ENCODE measurements at regions not wholly inside any gene's neighbourhood (a gene's known extent, or its start where the extent isn't known, plus 50 kb on each side); places are given as distances from the start of the nearest gene placed in this dataset.
"Not testable (repeated sequence)": the region's sequence is repeated elsewhere in the genome, so short reads cannot be mapped to it uniquely, and the experiment has no call there.

DNA sequence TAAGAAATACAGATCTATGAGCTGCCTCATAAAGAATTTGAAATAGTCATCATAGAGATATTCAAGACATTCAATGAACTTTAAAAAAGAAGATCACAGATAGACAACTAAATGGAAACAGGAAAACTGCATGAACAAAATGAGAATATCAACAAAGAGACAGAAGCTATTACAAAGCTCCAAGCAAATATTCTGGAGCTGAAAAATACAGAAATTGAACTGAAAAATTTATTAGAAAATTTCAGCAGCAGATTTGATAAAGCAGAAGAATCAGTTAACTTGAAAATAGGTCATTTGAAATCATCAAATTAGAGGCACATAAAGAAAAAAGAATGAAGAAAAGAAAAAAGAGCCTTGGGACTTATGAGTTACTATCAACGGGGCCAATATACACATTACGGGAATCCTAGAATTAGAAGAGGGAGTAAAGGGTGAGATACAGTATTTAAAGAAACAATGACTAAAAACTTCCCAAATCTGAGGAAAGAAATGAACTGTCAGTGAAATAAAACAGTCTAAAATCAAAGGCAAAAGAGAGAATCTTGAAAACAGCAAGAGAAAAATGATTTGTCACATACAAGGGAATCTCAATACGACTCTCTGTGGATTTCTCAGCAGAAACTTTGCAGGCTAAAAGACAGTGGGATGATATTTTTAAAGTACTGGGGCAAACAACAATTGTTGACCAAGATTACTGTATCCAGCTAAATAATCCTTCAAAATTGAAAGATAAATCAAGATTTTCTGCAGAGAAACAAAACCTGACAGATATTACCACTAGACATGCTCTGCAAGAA lies 641.6 kb downstream of the ANKRD50 start:
- WGBS, 2 experiments (ENCODE audit: insufficient coverage in 2 of 2) = 67 to 100% methylated on average over 1 of the region's 3 CpGs
- no peak overlapping the region for H3K27ac ChIP-seq (ENCODE audit: low read depth, low read length, severe bottlenecking)
- no peaks in the 10 kb centered on the region for H3K36me3 ChIP-seq (ENCODE audit: control insufficient read depth, insufficient read depth, low read length)
- H3K4me1 ChIP-seq (ENCODE audit: control insufficient read depth, insufficient read depth, low read length, poor library complexity, severe bottlenecking) = no peaks in the 10 kb centered on the region
- H3K9me3 ChIP-seq (ENCODE audit: control insufficient read depth, low read length) = peaks cover 35% of the 10 kb centered on the region
- H3K4me3 ChIP-seq (ENCODE audit: extremely low read depth, insufficient read depth, low read length, poor library complexity, severe bottlenecking) = no peak overlapping the region

GRCh38 chr4:124075276-124075675 lies 637.3 kb downstream of the ANKRD50 start:
- H3K4me1 ChIP-seq (ENCODE audit: control insufficient read depth, insufficient read depth, low read length, poor library complexity, severe bottlenecking); H3K4me3 ChIP-seq (ENCODE audit: extremely low read depth, insufficient read depth, low read length, poor library complexity, severe bottlenecking); H3K36me3 ChIP-seq (ENCODE audit: control insufficient read depth, insufficient read depth, low read length); H3K27ac ChIP-seq (ENCODE audit: low read depth, low read length, severe bottlenecking): not testable (repeated sequence)
- peaks cover 29% of the 10 kb centered on the region for H3K9me3 ChIP-seq (ENCODE audit: control insufficient read depth, low read length)
- WGBS, 2 experiments (ENCODE audit: insufficient coverage in 2 of 2) = 80 to 100% methylated on average over 1 of the region's 2 CpGs

- Histone ChIP-seq H3K4me3 (ENCODE audit: extremely low read depth, insufficient read depth, low read length, poor library complexity, severe bottlenecking) (no peak overlapping the region), H3K27ac (ENCODE audit: low read depth, low read length, severe bottlenecking) (no peak overlapping the region), H3K4me1 (ENCODE audit: control insufficient read depth, insufficient read depth, low read length, poor library complexity, severe bottlenecking) (no peaks in the 10 kb centered on the region), H3K36me3 (ENCODE audit: control insufficient read depth, insufficient read depth, low read length) (no peaks in the 10 kb centered on the region), H3K9me3 (ENCODE audit: control insufficient read depth, low read length) (no peaks in the 10 kb centered on the region)
- no CpG with 5 or more reads among the region's 1 CpG for WGBS, 2 experiments (ENCODE audit: insufficient coverage in 2 of 2)
Measured at GRCh38 chr4:124079174-124079780, 633.3 kb downstream of the ANKRD50 start.

DNA sequence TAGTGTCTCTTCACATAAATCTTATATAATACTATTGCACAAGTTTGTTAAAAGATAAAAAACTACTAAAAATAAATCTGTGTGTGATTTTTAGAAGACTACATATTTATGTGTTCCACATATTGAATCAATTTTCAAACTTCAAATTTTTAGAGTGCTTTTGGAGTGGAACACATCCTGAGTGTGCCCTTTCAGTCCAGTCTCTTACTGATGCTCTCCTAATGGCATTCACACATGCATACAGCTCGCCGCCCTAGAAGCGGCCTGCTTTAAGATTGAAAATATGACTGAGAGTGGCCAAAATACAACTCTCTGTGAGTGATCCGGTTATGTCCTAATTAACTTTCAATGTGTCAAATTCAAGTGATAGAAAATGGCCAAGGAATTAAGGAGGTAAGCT lies 628.8 kb downstream of the ANKRD50 start:
- no peaks in the 10 kb centered on the region for H3K9me3 ChIP-seq (ENCODE audit: control insufficient read depth, low read length)
- H3K36me3 ChIP-seq (ENCODE audit: control insufficient read depth, insufficient read depth, low read length) = no peaks in the 10 kb centered on the region
- H3K4me3 ChIP-seq (ENCODE audit: extremely low read depth, insufficient read depth, low read length, poor library complexity, severe bottlenecking) = no peak overlapping the region
- no peaks in the 10 kb centered on the region for H3K4me1 ChIP-seq (ENCODE audit: control insufficient read depth, insufficient read depth, low read length, poor library complexity, severe bottlenecking)
- WGBS, 2 experiments (ENCODE audit: insufficient coverage in 2 of 2) = 86 to 93% methylated on average over 1 to 2 of the region's 4 CpGs
- H3K27ac ChIP-seq (ENCODE audit: low read depth, low read length, severe bottlenecking) = no peak overlapping the region

GRCh38 chr4:124085561-124086180 lies 626.9 kb downstream of the ANKRD50 start:
- no peaks in the 10 kb centered on the region for H3K4me1 ChIP-seq (ENCODE audit: control insufficient read depth, insufficient read depth, low read length, poor library complexity, severe bottlenecking)
- no peaks in the 10 kb centered on the region for H3K36me3 ChIP-seq (ENCODE audit: control insufficient read depth, insufficient read depth, low read length)
- no peak overlapping the region for H3K4me3 ChIP-seq (ENCODE audit: extremely low read depth, insufficient read depth, low read length, poor library complexity, severe bottlenecking)
- WGBS, 2 experiments (ENCODE audit: insufficient coverage in 2 of 2) = 78 to 83% methylated on average over 1 of the region's 3 CpGs
- no peaks in the 10 kb centered on the region for H3K9me3 ChIP-seq (ENCODE audit: control insufficient read depth, low read length)
- H3K27ac ChIP-seq (ENCODE audit: low read depth, low read length, severe bottlenecking) = no peak overlapping the region

DNA sequence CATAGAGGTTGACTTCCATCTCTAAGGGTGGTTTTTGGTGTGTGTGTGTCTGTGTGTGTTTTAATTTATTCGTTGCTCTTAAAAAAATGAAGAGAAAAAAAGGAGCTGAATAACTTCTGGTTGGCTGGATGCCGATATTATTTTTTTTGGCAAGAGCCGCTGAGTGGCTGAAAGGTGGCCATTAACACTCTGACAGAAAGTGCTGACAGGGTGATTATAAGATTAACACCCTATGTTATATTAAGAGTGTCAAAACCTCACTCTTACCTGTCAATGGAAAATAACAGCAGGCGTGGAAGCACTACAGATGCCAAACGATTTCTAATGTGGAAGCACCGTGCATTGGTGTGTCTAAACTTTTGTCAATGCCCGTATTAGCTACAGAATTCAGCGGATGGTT lies 622.5 kb downstream of the ANKRD50 start:
- H3K4me3 ChIP-seq (ENCODE audit: extremely low read depth, insufficient read depth, low read length, poor library complexity, severe bottlenecking) = no peak overlapping the region
- no peaks in the 10 kb centered on the region for H3K36me3 ChIP-seq (ENCODE audit: control insufficient read depth, insufficient read depth, low read length)
- H3K9me3 ChIP-seq (ENCODE audit: control insufficient read depth, low read length) = no peaks in the 10 kb centered on the region
- H3K4me1 ChIP-seq (ENCODE audit: control insufficient read depth, insufficient read depth, low read length, poor library complexity, severe bottlenecking) = no peaks in the 10 kb centered on the region
- 81 to 93% methylated on average over 4 to 5 of the region's 8 CpGs for WGBS, 2 experiments (ENCODE audit: insufficient coverage in 2 of 2)
- no peak overlapping the region for H3K27ac ChIP-seq (ENCODE audit: low read depth, low read length, severe bottlenecking)

- H3K36me3 ChIP-seq (ENCODE audit: control insufficient read depth, insufficient read depth, low read length) = no peaks in the 10 kb centered on the region
- no peak overlapping the region for H3K27ac ChIP-seq (ENCODE audit: low read depth, low read length, severe bottlenecking)
- H3K4me1 ChIP-seq (ENCODE audit: control insufficient read depth, insufficient read depth, low read length, poor library complexity, severe bottlenecking) = no peaks in the 10 kb centered on the region
- H3K9me3 ChIP-seq (ENCODE audit: control insufficient read depth, low read length) = no peaks in the 10 kb centered on the region
- no peak overlapping the region for H3K4me3 ChIP-seq (ENCODE audit: extremely low read depth, insufficient read depth, low read length, poor library complexity, severe bottlenecking)
Measured at GRCh38 chr4:124092101-124092500, 620.4 kb downstream of the ANKRD50 start.

DNA sequence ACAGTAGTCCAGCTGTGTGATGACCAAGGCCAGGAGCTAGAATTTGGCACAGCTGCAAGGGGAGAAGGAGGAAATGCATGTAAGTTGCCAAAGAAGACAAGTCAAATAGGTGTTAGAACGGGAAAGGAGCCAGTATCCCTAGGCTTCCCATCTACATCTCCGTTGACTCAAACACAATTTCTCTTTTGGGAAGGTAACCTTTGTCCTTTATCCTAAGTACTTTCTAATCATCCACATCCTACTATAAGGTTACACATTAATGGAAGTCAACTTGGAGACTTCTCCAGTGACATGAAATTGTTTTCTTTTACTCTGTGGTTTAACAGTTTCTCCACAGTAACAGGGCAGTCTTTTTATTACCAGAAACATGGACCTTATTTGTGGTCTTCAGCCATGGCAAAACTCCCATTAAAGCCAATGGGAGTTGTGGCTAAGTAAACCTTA lies 620.0 kb downstream of the ANKRD50 start:
- no peaks in the 10 kb centered on the region for H3K4me1 ChIP-seq (ENCODE audit: control insufficient read depth, insufficient read depth, low read length, poor library complexity, severe bottlenecking)
- H3K27ac ChIP-seq (ENCODE audit: low read depth, low read length, severe bottlenecking) = no peak overlapping the region
- WGBS, 2 experiments (ENCODE audit: insufficient coverage in 2 of 2) = 71 to 79% methylated on average over 1 to 2 of the region's 2 CpGs
- H3K9me3 ChIP-seq (ENCODE audit: control insufficient read depth, low read length) = no peaks in the 10 kb centered on the region
- no peak overlapping the region for H3K4me3 ChIP-seq (ENCODE audit: extremely low read depth, insufficient read depth, low read length, poor library complexity, severe bottlenecking)
- H3K36me3 ChIP-seq (ENCODE audit: control insufficient read depth, insufficient read depth, low read length) = no peaks in the 10 kb centered on the region

- no peaks in the 10 kb centered on the region for H3K36me3 ChIP-seq (ENCODE audit: control insufficient read depth, insufficient read depth, low read length)
- no peaks in the 10 kb centered on the region for H3K4me1 ChIP-seq (ENCODE audit: control insufficient read depth, insufficient read depth, low read length, poor library complexity, severe bottlenecking)
- H3K27ac ChIP-seq (ENCODE audit: low read depth, low read length, severe bottlenecking) = no peak overlapping the region
- no peak overlapping the region for H3K4me3 ChIP-seq (ENCODE audit: extremely low read depth, insufficient read depth, low read length, poor library complexity, severe bottlenecking)
- H3K9me3 ChIP-seq (ENCODE audit: control insufficient read depth, low read length) = no peaks in the 10 kb centered on the region
- WGBS, 2 experiments (ENCODE audit: insufficient coverage in 2 of 2) = 93 to 94% methylated on average over 3 of the region's 3 CpGs
Measured at GRCh38 chr4:124095621-124096020, 616.9 kb downstream of the ANKRD50 start.

DNA sequence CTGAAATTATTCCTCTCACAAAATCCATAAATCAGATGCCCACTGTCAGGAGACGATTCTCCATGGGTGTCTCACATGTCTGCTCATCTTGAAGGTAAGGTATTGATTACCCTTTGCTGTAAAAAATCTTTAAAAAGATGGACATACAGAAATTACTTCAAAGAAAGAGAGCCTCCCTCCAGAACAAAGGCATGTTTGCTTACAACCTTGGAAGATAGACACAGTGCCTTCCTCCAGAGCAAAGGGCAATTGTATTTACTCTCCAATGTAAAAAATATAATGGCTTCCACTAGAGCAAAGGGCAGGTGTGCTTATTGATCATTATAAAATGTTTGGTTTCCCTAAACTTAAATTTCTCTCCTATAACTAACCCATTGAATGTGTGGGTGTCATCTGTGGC lies 616.2 kb downstream of the ANKRD50 start:
- Histone ChIP-seq H3K4me1 (ENCODE audit: control insufficient read depth, insufficient read depth, low read length, poor library complexity, severe bottlenecking) (no peaks in the 10 kb centered on the region), H3K36me3 (ENCODE audit: control insufficient read depth, insufficient read depth, low read length) (no peaks in the 10 kb centered on the region), H3K4me3 (ENCODE audit: extremely low read depth, insufficient read depth, low read length, poor library complexity, severe bottlenecking) (no peak overlapping the region), H3K9me3 (ENCODE audit: control insufficient read depth, low read length) (no peaks in the 10 kb centered on the region), H3K27ac (ENCODE audit: low read depth, low read length, severe bottlenecking) (no peak overlapping the region)
- WGBS, 2 experiments (ENCODE audit: insufficient coverage in 2 of 2) = no CpG with 5 or more reads among the region's 1 CpG

DNA sequence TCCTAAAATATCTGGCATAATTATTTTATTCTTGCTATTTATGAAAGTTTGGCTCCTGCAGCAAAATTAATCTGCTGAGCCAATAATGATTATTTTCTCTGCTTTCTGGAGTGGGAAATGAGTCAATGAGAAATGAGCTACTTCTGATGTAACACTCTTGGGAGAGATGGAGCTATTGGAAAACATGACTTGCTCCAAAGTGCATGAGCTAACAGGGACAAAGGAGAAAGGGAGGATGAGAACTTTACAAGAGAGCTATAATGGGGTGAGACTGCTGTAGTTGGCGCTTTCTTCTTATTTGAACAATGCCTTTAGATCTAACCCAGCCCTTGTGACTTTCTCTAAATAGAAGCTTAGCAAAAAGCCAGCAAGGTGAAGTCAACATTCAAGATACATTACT lies 615.1 kb downstream of the ANKRD50 start:
- Histone ChIP-seq H3K27ac (ENCODE audit: low read depth, low read length, severe bottlenecking) (no peak overlapping the region), H3K4me1 (ENCODE audit: control insufficient read depth, insufficient read depth, low read length, poor library complexity, severe bottlenecking) (no peaks in the 10 kb centered on the region), H3K36me3 (ENCODE audit: control insufficient read depth, insufficient read depth, low read length) (no peaks in the 10 kb centered on the region), H3K9me3 (ENCODE audit: control insufficient read depth, low read length) (peaks cover under 1% of the 10 kb centered on the region), H3K4me3 (ENCODE audit: extremely low read depth, insufficient read depth, low read length, poor library complexity, severe bottlenecking) (no peak overlapping the region)
- no CpG with 5 or more reads among the region's 1 CpG for WGBS, 2 experiments (ENCODE audit: insufficient coverage in 2 of 2)
